ENCODE measurements at regions not wholly inside any gene's neighbourhood (a gene's known extent, or its start where the extent isn't known, plus 50 kb on each side); places are given as distances from the start of the nearest gene placed in this dataset.
A peak's percentile ranks its signal among the peaks of the same experiment; 100 is the strongest.

- Histone ChIP-seq H3K4me3 (replicated peaks in 1 of 4; ENCODE audit: control extremely low read depth in 1 of 4, insufficient read depth in 1 of 4, low read depth in 3 of 4, low read length in 4 of 4) (no peak overlapping the region), H3K36me3 (ENCODE audit: control insufficient read depth, insufficient read depth, low read length) (no peaks in the 10 kb centered on the region), H3K9me3 (ENCODE audit: control insufficient read depth, insufficient read depth, low read depth, low read length) (no peaks in the 10 kb centered on the region), H3K4me1 (ENCODE audit: control insufficient read depth, extremely low read depth, insufficient read depth, low read length) (no peaks in the 10 kb centered on the region), H4K20me1 (ENCODE audit: control insufficient read depth, extremely low read depth, insufficient read depth, low read length) (no peaks in the 10 kb centered on the region), H3K27ac (ENCODE audit: insufficient read depth, low read length) (no peak overlapping the region), H3K9ac (ENCODE audit: insufficient read depth, low read length) (no peak overlapping the region), H2AFZ (ENCODE audit: low read length) (no peak overlapping the region), H3K79me2 (ENCODE audit: control insufficient read depth, insufficient read depth, low read length) (no peaks in the 10 kb centered on the region), H3K27me3 (ENCODE audit: control insufficient read depth, insufficient read depth, low read length) (no peaks in the 10 kb centered on the region), H3K4me2 (ENCODE audit: extremely low read depth, insufficient read depth, low read length) (no peak overlapping the region)
- DNase-seq (ENCODE audit: low read depth in 2 of 2) = peak in 1 of 2 donors; percentile 89
- no peak for TF ChIP-seq EZH2 (IDR thresholded peaks at IDR 0.05; ENCODE audit: low read length, missing control alignments)
- TF ChIP-seq, protein P1, sequence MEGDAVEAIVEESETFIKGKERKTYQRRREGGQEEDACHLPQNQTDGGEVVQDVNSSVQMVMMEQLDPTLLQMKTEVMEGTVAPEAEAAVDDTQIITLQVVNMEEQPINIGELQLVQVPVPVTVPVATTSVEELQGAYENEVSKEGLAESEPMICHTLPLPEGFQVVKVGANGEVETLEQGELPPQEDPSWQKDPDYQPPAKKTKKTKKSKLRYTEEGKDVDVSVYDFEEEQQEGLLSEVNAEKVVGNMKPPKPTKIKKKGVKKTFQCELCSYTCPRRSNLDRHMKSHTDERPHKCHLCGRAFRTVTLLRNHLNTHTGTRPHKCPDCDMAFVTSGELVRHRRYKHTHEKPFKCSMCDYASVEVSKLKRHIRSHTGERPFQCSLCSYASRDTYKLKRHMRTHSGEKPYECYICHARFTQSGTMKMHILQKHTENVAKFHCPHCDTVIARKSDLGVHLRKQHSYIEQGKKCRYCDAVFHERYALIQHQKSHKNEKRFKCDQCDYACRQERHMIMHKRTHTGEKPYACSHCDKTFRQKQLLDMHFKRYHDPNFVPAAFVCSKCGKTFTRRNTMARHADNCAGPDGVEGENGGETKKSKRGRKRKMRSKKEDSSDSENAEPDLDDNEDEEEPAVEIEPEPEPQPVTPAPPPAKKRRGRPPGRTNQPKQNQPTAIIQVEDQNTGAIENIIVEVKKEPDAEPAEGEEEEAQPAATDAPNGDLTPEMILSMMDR (conservative IDR thresholded peaks at IDR 0.05 in 1 of 2, IDR thresholded peaks at IDR 0.05 in 1 of 2; ENCODE audit: low read depth in 1 of 2, low read length in 2 of 2) = no peak
Measured at GRCh38 chr13:72181661-72182060, 314.7 kb upstream of the DACH1 start.

GRCh38 chr13:72180253-72180952 is 313.4 kb upstream of the DACH1 start:
- Histone ChIP-seq H3K36me3 (ENCODE audit: control insufficient read depth, insufficient read depth, low read length) (no peaks in the 10 kb centered on the region), H3K79me2 (ENCODE audit: control insufficient read depth, insufficient read depth, low read length) (no peaks in the 10 kb centered on the region), H3K4me3 (replicated peaks in 1 of 4; ENCODE audit: control extremely low read depth in 1 of 4, insufficient read depth in 1 of 4, low read depth in 3 of 4, low read length in 4 of 4) (no peak overlapping the region), H3K4me1 (ENCODE audit: control insufficient read depth, extremely low read depth, insufficient read depth, low read length) (no peaks in the 10 kb centered on the region), H3K27ac (ENCODE audit: insufficient read depth, low read length) (no peak overlapping the region), H3K9me3 (ENCODE audit: control insufficient read depth, insufficient read depth, low read depth, low read length) (no peaks in the 10 kb centered on the region), H3K9ac (ENCODE audit: insufficient read depth, low read length) (no peak overlapping the region), H4K20me1 (ENCODE audit: control insufficient read depth, extremely low read depth, insufficient read depth, low read length) (no peaks in the 10 kb centered on the region), H3K27me3 (ENCODE audit: control insufficient read depth, insufficient read depth, low read length) (no peaks in the 10 kb centered on the region), H3K4me2 (ENCODE audit: extremely low read depth, insufficient read depth, low read length) (no peak overlapping the region), H2AFZ (ENCODE audit: low read length) (no peak overlapping the region)
- peak in 1 of 2 donors; percentile 92 for DNase-seq (ENCODE audit: low read depth in 2 of 2)
- no peak for TF ChIP-seq EZH2 (IDR thresholded peaks at IDR 0.05; ENCODE audit: low read length, missing control alignments)
- TF ChIP-seq, protein P1 (conservative IDR thresholded peaks at IDR 0.05 in 1 of 2, IDR thresholded peaks at IDR 0.05 in 1 of 2; ENCODE audit: low read depth in 1 of 2, low read length in 2 of 2) = no peak

- no peaks in the 10 kb centered on the region for H3K27me3 ChIP-seq (ENCODE audit: control insufficient read depth, insufficient read depth, low read length)
- H3K4me2 ChIP-seq (ENCODE audit: extremely low read depth, insufficient read depth, low read length) = no peak overlapping the region
- H3K9ac ChIP-seq (ENCODE audit: insufficient read depth, low read length) = no peak overlapping the region
- TF ChIP-seq EZH2 (IDR thresholded peaks at IDR 0.05; ENCODE audit: low read length, missing control alignments) = no peak
- TF ChIP-seq, protein P1 (conservative IDR thresholded peaks at IDR 0.05 in 1 of 2, IDR thresholded peaks at IDR 0.05 in 1 of 2; ENCODE audit: low read depth in 1 of 2, low read length in 2 of 2) = no peak
- H4K20me1 ChIP-seq (ENCODE audit: control insufficient read depth, extremely low read depth, insufficient read depth, low read length) = no peaks in the 10 kb centered on the region
- no peaks in the 10 kb centered on the region for H3K79me2 ChIP-seq (ENCODE audit: control insufficient read depth, insufficient read depth, low read length)
- no peak overlapping the region for H2AFZ ChIP-seq (ENCODE audit: low read length)
- peak in 1 of 2 donors; percentile 3 for DNase-seq (ENCODE audit: low read depth in 2 of 2)
- no peaks in the 10 kb centered on the region for H3K9me3 ChIP-seq (ENCODE audit: control insufficient read depth, insufficient read depth, low read depth, low read length)
- H3K4me1 ChIP-seq (ENCODE audit: control insufficient read depth, extremely low read depth, insufficient read depth, low read length) = no peaks in the 10 kb centered on the region
- no peak overlapping the region for H3K27ac ChIP-seq (ENCODE audit: insufficient read depth, low read length)
- no peaks in the 10 kb centered on the region for H3K36me3 ChIP-seq (ENCODE audit: control insufficient read depth, insufficient read depth, low read length)
- H3K4me3 ChIP-seq (replicated peaks in 1 of 4; ENCODE audit: control extremely low read depth in 1 of 4, insufficient read depth in 1 of 4, low read depth in 3 of 4, low read length in 4 of 4) = no peak overlapping the region
Measured at GRCh38 chr13:72174549-72174948, 307.5 kb upstream of the DACH1 start.

Measured in fibroblast of lung (primary cell).